ENCODE measurements at regions not wholly inside any gene's neighbourhood (a gene's known extent, or its start where the extent isn't known, plus 50 kb on each side); places are given as distances from the start of the nearest gene placed in this dataset.

- DNase-seq (ENCODE audit: low read depth) = no peak
Measured at GRCh38 chr4:81946996-81947395, 426.8 kb downstream of the HNRNPD start.

GRCh38 chr4:81930506-81931238 is 443.1 kb downstream of the HNRNPD start:
- DNase-seq (ENCODE audit: low read depth) = no peak

DNA sequence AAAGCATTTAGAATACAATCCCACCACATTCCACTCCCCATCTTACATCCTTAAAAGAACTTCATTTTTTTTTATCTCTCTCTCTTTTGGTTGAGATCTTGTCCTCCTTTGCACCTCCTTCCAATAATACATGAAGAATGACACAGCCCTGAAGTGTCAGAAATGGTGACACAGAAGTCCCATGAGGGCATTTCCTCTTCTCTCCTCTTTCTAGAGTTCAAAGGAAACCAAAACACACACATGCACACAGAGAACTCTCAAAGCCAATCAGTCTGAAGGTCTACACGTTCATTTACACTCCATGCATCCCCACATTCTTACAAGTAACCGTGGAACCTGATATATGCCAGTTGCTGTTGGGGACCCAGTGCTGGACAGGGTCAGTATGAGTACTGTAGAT is 450.7 kb downstream of the HNRNPD start:
- no peak for DNase-seq (ENCODE audit: low read depth)

DNA sequence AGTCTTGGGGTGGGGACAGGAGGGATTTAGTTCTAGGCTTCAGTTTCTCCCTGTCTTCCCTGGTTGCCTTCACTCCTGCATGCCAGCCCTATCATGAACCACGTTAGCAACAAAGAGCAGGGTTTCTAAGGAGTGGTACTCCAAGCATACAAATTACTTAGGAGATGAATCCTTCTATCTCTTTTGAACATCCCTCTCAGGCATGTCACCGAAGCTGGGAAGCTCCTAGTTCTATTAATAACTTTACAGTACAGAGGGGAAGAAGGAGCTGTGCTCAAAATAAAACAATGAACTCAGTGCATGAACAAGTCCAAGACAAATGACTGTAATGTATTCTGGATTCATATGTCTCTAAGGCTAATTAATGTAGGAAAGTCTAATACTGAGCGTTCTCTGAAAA is 450.6 kb upstream of the RASGEF1B start:
- DNase-seq (ENCODE audit: low read depth) = no peak

GRCh38 chr4:81921751-81922159 is 450.0 kb upstream of the RASGEF1B start:
- DNase-seq (ENCODE audit: low read depth) = no peak

- DNase-seq (ENCODE audit: low read depth) = no peak
Measured at GRCh38 chr4:81919810-81920209, 448.1 kb upstream of the RASGEF1B start.

DNA sequence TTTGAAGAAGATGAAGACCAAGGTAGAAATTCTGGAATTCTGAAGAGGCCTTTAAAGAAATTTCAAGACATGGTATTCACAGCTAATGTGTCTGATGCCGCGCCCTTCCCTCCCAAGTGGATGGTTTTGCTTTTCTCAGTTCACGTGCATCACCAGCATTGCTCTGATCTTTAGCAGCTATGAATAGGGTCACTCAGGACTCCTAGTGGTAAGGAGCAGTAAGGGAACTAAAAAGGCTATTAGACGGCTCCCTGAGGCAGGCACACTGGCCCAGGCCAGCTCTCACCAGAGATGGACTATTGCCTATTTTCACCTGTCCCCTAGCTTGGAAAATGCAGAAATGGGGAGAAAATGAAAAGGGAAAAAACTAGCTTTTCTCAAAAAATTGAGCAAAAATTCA is 447.5 kb upstream of the RASGEF1B start:
- no peak for DNase-seq (ENCODE audit: low read depth)

DNA sequence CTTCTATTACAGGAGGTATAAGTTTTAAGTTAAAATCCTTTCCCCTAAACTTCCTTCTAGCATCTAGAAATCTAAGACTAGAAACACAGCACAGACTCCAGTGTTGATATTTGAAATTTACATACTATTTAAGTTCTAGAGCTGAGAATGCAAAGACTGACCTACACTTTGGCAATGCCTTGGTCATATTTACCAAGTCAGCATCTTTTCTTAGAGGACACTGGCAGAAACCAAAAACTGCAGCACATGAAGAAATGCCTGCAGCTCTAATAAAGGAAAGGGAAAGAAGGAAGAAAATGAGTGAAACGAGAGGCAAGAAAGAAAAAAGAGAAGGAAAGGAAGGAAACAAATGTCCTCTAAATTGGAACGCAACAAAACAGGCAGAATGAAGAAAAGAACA is 443.7 kb upstream of the RASGEF1B start:
- DNase-seq (ENCODE audit: low read depth) = no peak

GRCh38 chr4:81914623-81915022 is 442.9 kb upstream of the RASGEF1B start:
- DNase-seq (ENCODE audit: low read depth) = no peak

GRCh38 chr4:81913427-81913879 is 441.7 kb upstream of the RASGEF1B start:
- DNase-seq (ENCODE audit: low read depth) = no peak

DNA sequence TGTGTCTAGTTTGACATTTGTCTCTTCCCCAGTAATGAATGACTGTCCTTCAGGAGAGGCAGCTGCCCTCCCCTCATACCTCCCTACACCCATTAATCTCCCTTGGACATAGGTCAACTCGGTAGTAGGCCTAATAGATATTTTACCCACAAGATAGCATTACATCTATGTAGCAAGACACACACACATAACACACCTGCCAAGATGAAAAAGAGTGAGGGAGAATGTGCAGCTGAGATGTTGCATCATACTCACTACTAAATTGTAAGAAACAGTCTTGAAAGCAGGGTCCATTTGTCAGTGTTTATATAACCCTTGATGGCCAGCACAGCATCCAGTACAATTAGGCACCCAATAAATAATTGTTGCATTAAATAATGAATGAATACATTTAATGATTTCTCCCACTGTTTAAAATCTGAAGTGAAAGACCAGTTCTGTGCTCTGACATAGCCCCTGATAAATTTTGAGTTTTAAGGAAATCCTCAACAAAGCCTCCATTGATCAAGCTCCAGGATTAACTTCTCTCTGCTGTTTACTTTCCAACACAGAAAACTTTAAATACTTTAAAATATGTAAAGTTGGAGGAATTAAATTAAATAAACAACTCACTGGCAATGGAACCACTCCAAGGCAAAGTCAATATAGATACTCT is 440.8 kb upstream of the RASGEF1B start:
- DNase-seq (ENCODE audit: low read depth) = no peak

DNA sequence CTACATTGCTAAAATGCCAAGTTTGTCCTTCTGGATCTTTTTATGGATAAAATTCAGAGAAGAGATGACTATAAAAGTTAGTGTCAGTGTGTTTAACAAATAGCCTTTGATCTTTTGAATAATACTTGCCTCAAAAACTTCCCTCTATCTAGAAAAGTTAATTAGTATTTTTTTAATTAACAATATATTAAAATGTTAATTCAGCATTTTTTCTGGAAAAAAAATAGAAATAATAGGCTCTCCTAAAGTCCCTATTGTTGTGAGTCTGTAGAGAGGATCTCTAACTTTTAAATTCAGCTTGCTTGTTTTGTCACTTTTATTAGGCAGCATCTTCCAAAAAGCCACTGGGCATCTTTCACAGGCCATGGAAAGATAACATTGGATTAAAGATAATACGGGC is 435.2 kb upstream of the RASGEF1B start:
- no peak for DNase-seq (ENCODE audit: low read depth)

DNA sequence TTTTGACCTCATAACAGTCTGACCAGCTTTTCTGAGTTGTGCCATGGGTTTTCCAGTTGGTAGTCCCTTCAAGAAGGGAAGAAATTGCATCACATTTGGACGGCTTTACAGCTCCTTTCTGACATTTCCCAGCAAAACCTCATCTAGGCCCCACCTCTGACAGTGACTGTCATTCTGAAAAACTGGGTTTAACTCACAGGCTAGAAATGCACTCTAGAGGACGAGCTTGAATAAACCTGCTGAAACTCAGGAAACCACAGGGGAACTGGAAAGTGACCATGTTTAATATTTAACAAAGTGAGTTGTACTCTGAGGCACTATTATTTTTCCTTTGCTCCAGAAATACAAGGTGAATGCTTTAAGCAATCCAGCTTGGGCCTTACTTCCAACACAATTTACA is 434.3 kb upstream of the RASGEF1B start:
- no peak for DNase-seq (ENCODE audit: low read depth)

DNA sequence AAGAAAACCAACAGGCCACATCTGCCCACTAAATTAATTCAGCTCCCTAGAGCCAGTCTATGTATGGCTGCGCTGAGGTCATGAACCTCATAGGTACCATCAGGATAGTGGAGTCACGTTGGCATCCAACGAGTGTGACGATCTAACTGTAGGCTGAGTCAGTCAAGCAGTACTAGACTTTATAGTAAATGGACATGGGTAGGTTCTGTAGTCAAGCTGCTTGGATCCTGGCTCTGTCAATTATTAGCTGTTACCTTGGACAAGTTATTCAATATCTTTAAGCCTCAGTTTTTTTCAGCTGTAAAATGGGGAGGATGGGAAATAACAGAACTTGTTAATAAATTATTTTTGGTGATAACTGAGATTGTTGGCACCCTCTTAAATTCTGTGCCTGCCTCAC is 432.4 kb upstream of the RASGEF1B start:
- DNase-seq (ENCODE audit: low read depth) = no peak

DNA sequence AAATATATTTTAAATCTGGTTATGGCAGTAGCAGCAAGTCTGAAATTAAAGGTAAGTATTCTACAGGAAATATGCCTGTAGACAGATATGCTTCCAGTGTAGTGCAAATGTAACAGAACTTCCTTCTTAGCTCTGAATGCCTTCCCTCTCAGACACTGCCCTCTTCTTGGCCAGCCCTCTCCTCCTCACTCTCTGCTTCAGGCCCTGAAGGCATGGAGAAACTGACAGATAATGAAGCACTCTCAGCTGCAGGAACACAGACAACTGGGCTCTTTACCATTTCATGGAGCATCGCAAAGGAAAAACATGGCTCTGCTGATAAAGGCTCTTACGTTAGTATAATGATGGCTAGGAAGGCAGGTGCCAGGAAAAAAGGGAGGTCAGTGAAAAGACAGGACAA is 431.5 kb upstream of the RASGEF1B start:
- DNase-seq (ENCODE audit: low read depth) = no peak

DNA sequence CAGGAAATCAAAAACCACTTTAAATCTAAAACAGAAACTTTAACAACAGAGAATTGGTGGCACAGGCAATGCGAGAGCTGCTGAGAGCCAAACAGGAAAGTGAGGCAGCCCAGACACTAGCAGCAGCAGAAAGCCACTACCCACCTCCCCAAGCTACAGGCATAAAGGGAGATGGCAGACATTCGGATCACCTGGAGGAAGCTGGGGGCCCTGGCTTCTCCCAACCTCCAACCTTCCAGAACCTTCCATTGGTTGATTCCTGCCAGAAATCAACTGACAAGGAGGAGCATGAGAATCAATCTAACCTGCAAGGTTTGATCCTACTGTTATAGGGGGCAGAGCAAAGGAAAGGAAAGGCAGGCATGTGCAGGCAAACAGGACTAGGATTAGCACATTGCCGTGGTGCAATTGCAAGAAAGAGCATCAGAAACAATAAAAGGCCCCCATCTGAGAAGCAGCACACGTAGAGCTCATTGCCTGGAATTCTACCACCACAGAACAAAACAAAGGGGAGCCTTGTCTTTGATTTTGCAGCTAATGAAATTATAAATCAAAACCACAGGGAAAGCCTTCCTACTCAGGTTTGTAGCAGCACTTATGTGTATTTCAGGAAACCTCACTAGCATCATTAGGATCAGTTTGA is 427.3 kb upstream of the RASGEF1B start:
- no peak for DNase-seq (ENCODE audit: low read depth)

DNA sequence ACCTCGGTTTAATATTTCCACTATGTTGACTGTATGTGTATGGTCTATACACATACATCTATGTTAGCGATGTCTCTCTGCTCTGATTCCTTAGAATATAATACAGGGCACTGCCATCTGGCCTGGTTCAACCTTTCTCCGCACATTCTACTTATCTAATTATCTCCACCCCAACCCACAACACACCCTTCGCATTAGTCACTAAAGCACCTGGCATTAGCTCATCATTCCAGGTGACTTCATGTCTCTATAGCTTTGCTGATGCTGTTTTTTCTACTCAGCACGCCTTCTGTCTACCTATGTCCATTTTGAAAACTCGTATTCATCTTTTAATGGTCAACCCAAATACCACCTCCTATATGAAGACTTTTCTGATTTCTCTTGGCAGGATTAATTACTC is 425.2 kb upstream of the RASGEF1B start:
- no peak for DNase-seq (ENCODE audit: low read depth)

- no peak for DNase-seq (ENCODE audit: low read depth)
Measured at GRCh38 chr4:81891005-81891996, 419.6 kb upstream of the RASGEF1B start.

- no peak for DNase-seq (ENCODE audit: low read depth)
Measured at GRCh38 chr4:81884986-81885385, 413.3 kb upstream of the RASGEF1B start.

DNA sequence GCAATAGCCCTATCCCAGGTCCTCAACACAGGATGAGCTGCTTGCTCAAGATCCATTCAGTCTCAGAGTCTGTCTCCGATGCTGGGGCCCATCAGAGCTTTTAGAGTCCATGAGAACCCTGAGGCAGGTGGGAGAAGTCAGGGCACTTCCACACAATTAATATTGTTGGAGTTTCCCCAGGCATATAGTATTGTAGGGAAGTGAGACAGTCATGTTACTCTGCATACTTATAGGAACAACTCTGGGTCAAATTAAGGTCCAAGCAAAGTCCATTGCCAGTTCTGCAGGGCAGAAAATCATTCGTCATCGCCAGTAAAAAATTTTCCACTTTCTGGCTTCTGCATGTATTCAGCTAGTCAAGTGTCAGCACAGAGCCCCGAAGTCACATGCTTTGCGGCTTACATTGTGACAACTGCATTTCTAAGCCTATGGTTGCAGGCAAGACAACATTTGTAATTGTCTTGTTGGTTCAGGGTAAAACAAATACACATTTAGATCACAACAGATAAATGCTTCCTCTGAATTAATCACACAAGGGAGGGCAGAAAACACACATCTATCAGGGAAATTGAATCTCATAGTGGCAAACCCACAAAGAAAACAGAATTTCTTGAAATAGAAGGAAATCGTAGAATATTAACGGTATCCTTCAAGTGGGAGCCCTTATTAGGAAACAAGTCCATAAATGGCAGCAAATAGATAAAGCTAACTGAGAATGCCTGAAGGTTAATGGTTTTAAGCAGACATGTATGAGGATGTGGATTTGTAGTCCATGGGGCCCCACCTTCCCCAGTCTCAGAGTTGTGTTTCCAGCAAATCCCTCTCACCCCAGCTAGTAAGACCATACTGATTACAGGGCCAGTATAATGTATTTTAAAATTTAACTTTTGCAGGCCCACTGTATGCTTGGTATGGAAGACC is 412.1 kb upstream of the RASGEF1B start:
- no peak for DNase-seq (ENCODE audit: low read depth)

DNA sequence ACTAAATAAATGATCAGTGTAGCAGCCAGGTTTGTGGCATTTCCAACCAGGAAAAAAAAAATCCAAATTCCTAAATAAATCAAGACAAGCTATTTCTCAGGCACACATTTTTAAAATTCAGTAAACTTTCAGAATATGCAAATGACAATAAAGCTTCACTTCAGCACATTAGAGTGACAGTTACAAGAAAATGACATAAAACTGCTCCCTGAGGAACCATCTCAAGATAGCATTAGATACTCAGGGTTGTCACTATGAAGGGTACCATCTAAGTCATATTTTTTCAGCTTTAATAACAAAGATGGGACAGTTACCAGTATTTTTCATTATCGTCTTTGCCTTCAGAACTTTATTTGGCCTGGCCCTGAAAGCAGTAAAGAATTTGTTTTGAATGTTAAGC is 411.3 kb upstream of the RASGEF1B start:
- no peak for DNase-seq (ENCODE audit: low read depth)

Data from LHCN-M2 (cell line).